GM13977 (cell line): ENCODE measurements at regions not wholly inside any gene's neighbourhood (a gene's known extent, or its start where the extent isn't known, plus 50 kb on each side); places are given as distances from the start of the nearest gene placed in this dataset.
"Not testable (repeated sequence)": the region's sequence is repeated elsewhere in the genome, so short reads cannot be mapped to it uniquely, and the experiment has no call there.

Source experiments
- DNase-seq: peaks from one replicate; pipeline ENCODE4 v3.0.0; 2012; ENCODE audit warnings: low spot score
- in situ Hi-C: fragments of 300-500 bp; cut with MboI; formaldehyde crosslinking; loops from one replicate; pipeline ENCODE4 v1.12.0; 2022; ENCODE audit warnings: low sequenced_read_pairs, low pct_unique_long_range_greater_than_20kb, mixed read lengths, inconsistent platforms; ENCODE audit not compliant: unreplicated experiment
- TF ChIP-seq, protein P1 (sequence below): IDR thresholded peaks from 2 replicates; pipeline ENCODE4 v1.5.1; 2012; ENCODE audit warnings: mild to moderate bottlenecking, control low read depth; ENCODE audit not compliant: insufficient read depth; ENCODE audit errors: extremely low read depth, missing control alignments

DNA sequence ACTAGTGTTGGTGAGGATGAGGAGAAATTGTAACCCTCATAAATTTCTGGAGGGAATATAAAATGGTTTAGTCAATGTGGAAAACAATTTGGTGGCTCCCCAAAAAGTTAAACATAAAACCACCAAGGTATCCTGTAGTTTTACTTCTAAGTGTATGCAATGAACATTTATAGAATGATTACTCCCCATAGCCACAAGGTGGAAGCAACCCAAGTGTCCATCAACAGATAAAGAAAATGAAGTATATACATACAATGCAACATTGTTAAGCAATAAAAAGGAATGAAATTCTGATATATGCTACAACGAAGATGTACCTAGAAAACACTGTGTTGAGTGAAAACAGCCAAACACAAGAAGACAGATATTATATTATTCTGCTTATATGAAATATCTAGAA, 569.1 kb upstream of the GRID2 start:
- TF ChIP-seq, protein P1, sequence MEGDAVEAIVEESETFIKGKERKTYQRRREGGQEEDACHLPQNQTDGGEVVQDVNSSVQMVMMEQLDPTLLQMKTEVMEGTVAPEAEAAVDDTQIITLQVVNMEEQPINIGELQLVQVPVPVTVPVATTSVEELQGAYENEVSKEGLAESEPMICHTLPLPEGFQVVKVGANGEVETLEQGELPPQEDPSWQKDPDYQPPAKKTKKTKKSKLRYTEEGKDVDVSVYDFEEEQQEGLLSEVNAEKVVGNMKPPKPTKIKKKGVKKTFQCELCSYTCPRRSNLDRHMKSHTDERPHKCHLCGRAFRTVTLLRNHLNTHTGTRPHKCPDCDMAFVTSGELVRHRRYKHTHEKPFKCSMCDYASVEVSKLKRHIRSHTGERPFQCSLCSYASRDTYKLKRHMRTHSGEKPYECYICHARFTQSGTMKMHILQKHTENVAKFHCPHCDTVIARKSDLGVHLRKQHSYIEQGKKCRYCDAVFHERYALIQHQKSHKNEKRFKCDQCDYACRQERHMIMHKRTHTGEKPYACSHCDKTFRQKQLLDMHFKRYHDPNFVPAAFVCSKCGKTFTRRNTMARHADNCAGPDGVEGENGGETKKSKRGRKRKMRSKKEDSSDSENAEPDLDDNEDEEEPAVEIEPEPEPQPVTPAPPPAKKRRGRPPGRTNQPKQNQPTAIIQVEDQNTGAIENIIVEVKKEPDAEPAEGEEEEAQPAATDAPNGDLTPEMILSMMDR = no peak
- DNase-seq = no peak
- in situ Hi-C loops = no loop called here

GRCh38 chr4:91738831-91739230, 564.9 kb upstream of the GRID2 start:
- DNase-seq, in situ Hi-C loops: not testable (repeated sequence)

DNA sequence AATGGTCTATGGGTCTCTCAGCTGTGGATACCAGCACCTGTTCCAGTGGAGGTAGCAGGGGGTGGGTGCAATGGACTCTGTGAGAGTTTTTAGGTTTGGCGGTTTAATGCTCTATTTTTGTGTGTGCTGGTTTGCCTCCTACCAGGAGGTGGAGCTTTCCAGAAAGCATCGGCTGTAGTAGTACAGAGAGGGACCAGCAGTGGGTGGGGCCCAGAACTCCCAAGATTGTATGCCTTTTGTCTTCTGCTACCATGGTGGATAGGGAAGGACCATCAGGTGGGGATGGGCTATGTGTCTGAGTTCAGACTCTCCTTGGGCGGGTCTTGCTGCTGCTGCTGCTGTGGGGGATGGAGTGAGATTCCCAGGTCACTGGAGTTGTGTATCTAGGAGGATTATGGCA, 557.2 kb upstream of the GRID2 start:
- in situ Hi-C loops = no loop called here
- no peak for DNase-seq
- TF ChIP-seq, protein P1 = no peak

GRCh38 chr4:91751961-91752360, 551.8 kb upstream of the GRID2 start:
- no peak for DNase-seq
- in situ Hi-C loops = no loop called here
- TF ChIP-seq, protein P1 = no peak

GRCh38 chr4:91754716-91755115, 549.0 kb upstream of the GRID2 start:
- TF ChIP-seq, protein P1 = no peak
- in situ Hi-C loops = no loop called here
- DNase-seq = no peak

DNA sequence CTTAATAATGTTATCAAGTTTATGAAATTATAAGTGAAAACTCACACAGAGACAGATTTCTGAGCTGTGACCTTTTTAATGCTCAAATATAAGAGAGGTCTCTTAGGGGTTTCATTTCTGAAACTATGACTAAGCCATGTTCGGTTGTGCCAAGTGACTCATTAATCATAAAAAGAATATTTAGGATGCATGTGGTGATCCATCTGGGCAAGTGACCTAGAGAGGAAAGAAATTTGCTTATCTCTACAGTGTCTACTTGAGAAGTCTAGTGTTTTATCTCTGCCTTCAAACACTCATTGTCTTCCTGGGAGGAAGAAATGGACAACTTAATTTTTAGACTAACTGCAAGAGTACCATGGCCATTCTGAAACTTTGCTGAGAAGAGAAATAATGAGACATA, 545.3 kb upstream of the GRID2 start:
- no peak for DNase-seq
- in situ Hi-C loops = no loop called here
- TF ChIP-seq, protein P1 = no peak

DNA sequence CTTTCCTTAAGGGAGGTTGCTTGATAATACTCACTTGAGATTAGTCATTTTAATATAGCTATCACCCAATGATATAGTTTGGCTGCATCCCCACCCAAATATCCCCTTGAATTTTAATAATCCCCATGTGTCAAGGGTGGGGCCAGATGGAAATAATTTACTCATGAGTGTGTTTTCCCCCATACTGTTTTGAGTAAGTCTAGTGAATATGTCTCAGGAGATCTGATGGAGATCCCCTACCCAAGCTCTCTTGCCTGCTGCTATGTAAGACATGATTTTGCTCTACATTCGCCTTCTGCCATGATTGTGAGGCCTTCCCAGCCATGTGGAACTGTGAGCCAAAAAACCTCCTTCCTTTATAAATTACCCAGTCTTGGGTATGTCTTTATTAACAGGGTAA, 539.7 kb upstream of the GRID2 start:
- TF ChIP-seq, protein P1 = no peak
- DNase-seq = no peak

More for the DNA sequence above, 539.7 kb upstream of the GRID2 start:
- in situ Hi-C loops = no loop called here
